Fibroblast of mammary gland (primary cell): ENCODE measurements at regions not wholly inside any gene's neighbourhood (a gene's known extent, or its start where the extent isn't known, plus 50 kb on each side); places are given as distances from the start of the nearest gene placed in this dataset.
"Not testable (repeated sequence)": the region's sequence is repeated elsewhere in the genome, so short reads cannot be mapped to it uniquely, and the experiment has no call there.

Experiments used
- DNase-seq: peaks from one replicate; pipeline ENCODE4 v3.0.0-alpha.2; 2010; ENCODE audit warnings: low read depth
- H3K4me3 ChIP-seq: 2 replicates; pipeline ENCODE4 v1.5.1; 2011; ENCODE audit warnings: low read depth, mild to moderate bottlenecking, low read length, moderate library complexity; ENCODE audit not compliant: control insufficient read depth
- TF ChIP-seq, protein P1 (sequence below): conservative IDR thresholded peaks from 2 replicates; pipeline ENCODE4 v1.5.1; 2011; ENCODE audit warnings: low read depth, low read length, inconsistent platforms; ENCODE audit not compliant: control insufficient read depth, insufficient read depth

DNA sequence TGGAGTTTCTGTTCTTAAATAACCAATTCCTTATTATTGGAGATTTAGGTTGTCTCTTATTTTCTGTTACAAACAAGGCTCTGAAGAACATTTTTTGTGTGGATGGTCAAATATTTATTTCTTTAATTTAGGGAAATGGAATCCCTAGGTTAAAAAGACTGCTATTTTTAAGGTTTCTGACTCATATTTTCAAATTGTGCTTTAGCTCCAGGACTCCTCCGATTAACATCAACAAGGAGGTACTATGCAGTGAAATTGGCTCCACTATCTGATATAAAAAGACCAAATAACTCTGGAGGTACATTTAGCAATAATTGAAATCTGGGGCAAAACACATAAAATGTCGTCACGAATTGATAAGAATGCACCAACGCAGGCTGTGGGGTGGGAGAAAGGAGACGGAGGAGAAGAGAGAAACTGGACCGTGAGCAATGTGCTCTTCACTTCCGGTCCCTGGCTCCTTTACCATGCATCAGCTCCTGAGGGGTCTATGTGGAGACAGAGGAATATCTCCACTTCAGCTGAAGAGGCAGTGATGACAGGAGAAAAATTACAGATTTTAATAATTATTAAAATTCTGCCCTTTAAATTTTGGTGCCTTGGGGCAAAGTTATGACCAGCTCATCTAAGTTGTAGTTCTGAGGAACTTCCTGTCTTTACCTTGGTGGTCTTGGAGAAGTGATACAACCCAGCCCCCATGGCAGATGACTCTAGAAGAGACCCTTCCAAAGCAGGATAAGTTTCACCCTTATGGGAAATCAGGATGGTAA is 90.2 kb upstream of the BTG1 start:
- no peak for DNase-seq
- TF ChIP-seq, protein P1, sequence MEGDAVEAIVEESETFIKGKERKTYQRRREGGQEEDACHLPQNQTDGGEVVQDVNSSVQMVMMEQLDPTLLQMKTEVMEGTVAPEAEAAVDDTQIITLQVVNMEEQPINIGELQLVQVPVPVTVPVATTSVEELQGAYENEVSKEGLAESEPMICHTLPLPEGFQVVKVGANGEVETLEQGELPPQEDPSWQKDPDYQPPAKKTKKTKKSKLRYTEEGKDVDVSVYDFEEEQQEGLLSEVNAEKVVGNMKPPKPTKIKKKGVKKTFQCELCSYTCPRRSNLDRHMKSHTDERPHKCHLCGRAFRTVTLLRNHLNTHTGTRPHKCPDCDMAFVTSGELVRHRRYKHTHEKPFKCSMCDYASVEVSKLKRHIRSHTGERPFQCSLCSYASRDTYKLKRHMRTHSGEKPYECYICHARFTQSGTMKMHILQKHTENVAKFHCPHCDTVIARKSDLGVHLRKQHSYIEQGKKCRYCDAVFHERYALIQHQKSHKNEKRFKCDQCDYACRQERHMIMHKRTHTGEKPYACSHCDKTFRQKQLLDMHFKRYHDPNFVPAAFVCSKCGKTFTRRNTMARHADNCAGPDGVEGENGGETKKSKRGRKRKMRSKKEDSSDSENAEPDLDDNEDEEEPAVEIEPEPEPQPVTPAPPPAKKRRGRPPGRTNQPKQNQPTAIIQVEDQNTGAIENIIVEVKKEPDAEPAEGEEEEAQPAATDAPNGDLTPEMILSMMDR, result no peak
- no peak overlapping the region for H3K4me3 ChIP-seq

DNA sequence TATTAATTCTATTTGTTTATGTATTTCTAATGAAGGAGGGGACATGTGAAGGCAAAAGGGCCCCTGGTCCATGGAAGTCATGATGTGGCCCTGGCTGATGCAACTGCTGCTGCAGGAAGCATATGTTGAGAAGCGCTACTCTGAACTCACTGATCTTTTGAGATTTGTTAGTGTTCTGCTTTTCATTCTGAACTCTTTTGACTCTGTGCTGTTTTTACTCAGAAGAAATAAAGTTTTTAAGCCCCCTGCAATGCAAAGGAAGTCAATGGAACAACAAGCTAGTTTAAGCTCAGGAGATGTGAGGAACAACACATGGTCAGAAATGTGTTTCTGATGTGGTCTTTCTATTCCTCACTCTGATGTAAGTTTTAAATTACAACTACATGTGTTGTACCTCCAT is 88.9 kb upstream of the BTG1 start:
- TF ChIP-seq, protein P1, result no peak
- no peak for DNase-seq
- no peak overlapping the region for H3K4me3 ChIP-seq

GRCh38 chr12:92233346-92234015 is 87.8 kb upstream of the BTG1 start:
- no peak overlapping the region for H3K4me3 ChIP-seq
- DNase-seq, result no peak
- TF ChIP-seq, protein P1, result no peak

GRCh38 chr12:92232371-92232932 is 86.8 kb upstream of the BTG1 start:
- not testable (repeated sequence) for H3K4me3 ChIP-seq
- peak; percentile 15 for DNase-seq

- H3K4me3 ChIP-seq, DNase-seq: not testable (repeated sequence)
These were observed 86.3 kb upstream of the BTG1 start for GRCh38 chr12:92231945-92232344.

DNA sequence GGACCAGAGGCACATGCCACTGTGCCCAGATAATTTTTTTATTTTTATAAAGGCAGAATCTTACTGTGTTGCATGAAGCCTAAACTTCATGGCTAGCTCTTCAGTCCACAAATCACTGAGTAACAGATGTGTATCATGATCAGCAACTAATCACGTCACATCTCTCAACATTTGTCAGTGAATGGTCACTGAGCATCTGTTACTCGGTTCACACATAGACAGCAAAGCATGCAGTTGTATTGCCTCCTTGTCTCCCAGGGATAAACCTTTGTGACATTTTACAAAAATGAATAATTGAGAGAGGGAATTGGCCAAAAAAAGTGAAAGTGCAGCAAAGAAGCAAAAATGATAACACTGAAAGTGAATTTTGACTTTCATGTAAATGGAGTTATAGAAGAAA is 85.9 kb upstream of the BTG1 start:
- not testable (repeated sequence) for DNase-seq, H3K4me3 ChIP-seq

DNA sequence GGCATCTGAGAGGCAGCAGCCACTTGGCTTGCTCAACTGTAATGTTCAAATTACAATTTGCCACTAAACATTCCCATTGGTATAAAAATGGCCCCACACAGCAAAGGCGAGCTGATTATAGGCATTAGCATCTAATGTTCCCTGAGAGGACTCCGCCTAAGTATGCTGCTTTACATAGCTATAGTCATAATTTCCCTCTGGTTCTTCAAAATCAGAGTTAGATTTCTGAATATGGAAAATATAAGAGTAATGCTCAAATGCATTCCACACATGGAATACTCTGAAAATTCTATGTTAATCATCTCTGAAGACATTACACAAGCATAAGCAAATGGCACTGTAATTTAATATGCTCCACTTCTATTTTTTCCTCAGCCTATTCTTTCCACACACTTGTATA is 83.7 kb upstream of the BTG1 start:
- TF ChIP-seq, protein P1, result no peak
- H3K4me3 ChIP-seq, result no peak overlapping the region
- no peak for DNase-seq

GRCh38 chr12:92226961-92227360 is 81.3 kb upstream of the BTG1 start:
- no peak overlapping the region for H3K4me3 ChIP-seq
- TF ChIP-seq, protein P1, result no peak
- DNase-seq, result no peak
